Spleen (tissue), 11 donors: ENCODE measurements at regions not wholly inside any gene's neighbourhood (a gene's known extent, or its start where the extent isn't known, plus 50 kb on each side); places are given as distances from the start of the nearest gene placed in this dataset.

Experiments
- DNase-seq: peaks from one replicate; pipeline ENCODE4 v3.0.0-alpha.2; 2020
- H3K27ac ChIP-seq, 8 donors: fragments of 200-600 bp; sonication (generic) in 7 of 8; 1 replicate in 4 of 8; 2 replicates in 4 of 8; pipeline versions ENCODE4 v1.5.0 to v1.8.0; 2016 to 2021; ENCODE audit warnings: inconsistent platforms in 4 of 8, mild to moderate bottlenecking in 4 of 8, moderate library complexity in 1 of 8
- H3K27me3 ChIP-seq, 7 donors: fragments of 200-600 bp; sonication (generic) in 6 of 7; replicated peaks in 1 of 7; 1 replicate in 4 of 7; 2 replicates in 3 of 7; pipeline versions ENCODE4 v1.5.0 to v1.8.0; 2016 to 2021; ENCODE audit warnings: inconsistent platforms in 3 of 7, mild to moderate bottlenecking in 1 of 7
- H3K36me3 ChIP-seq, 6 donors: fragments of 200-600 bp; sonication (generic) in 5 of 6; 1 replicate in 4 of 6; 2 replicates in 2 of 6; pipeline versions ENCODE4 v1.5.0 to v1.8.0; 2016 to 2021; ENCODE audit warnings: inconsistent platforms in 2 of 6
- H3K4me1 ChIP-seq, 6 donors: fragments of 200-600 bp; sonication (generic) in 5 of 6; 1 replicate in 3 of 6; 2 replicates in 3 of 6; pipeline versions ENCODE4 v1.5.0 to v1.8.0; 2016 to 2021; ENCODE audit warnings: inconsistent platforms in 3 of 6
- H3K4me3 ChIP-seq, 8 donors: fragments of 200-600 bp; sonication (generic) in 7 of 8; 1 replicate in 4 of 8; 2 replicates in 4 of 8; pipeline versions ENCODE4 v1.5.0 to v1.8.0; 2016 to 2021; ENCODE audit warnings: inconsistent platforms in 4 of 8, mild to moderate bottlenecking in 4 of 8, moderate library complexity in 2 of 8
- H3K9me3 ChIP-seq, 8 donors: fragments of 200-600 bp; sonication (generic) in 7 of 8; 1 replicate in 4 of 8; 2 replicates in 4 of 8; pipeline versions ENCODE4 v1.5.0 to v1.8.0; 2016 to 2021; ENCODE audit warnings: inconsistent platforms in 4 of 8
- POLR2A ChIP-seq, 3 donors: fragments of 450-650 bp; IDR thresholded peaks; one replicate each; pipeline ENCODE4 v1.5.1; 2017; ENCODE audit warnings: antibody characterized with exemption in 3 of 3, mild to moderate bottlenecking in 1 of 3
- POLR2AphosphoS5 ChIP-seq, 3 donors: sonication (generic); formaldehyde crosslinking; IDR thresholded peaks; one replicate each; pipeline ENCODE4 v1.5.1; 2017; ENCODE audit warnings: antibody characterized with exemption in 3 of 3
- WGBS, 5 donors: extraction: QIAGEN DNeasy Blood & Tissue Kit in 3 of 5; methylation state at CpG; one replicate each; pipeline versions ENCODE4 v1.1.5 to v1.1.7; 2013 to 2018; 5-methylcytosine and 5-hydroxymethylcytosine counted together
- intact Hi-C: fragments of 100-400 bp; cut with DNase I; formaldehyde crosslinking; loops from one replicate; pipeline ENCODE4 v1.15.0; 2023; ENCODE audit warnings: low total_unique reads
- TF ChIP-seq, protein P1 (sequence below), 11 experiments: fragments of 200-600 bp in 7 of 11; fragments of 450-650 bp in 4 of 11; sonication (generic) in 4 of 11; IDR thresholded peaks in 8 of 11; conservative IDR thresholded peaks in 3 of 11; 1 replicate in 7 of 11; 2 replicates in 4 of 11; pipeline versions ENCODE4 v1.4.0 to v1.8.0; 2016 to 2021; ENCODE audit warnings: antibody characterized with exemption in 11 of 11, inconsistent platforms in 4 of 11, mild to moderate bottlenecking in 1 of 11
- donor health status: healthy with polysubstance abuse.
- donor health status: DM: no; HTN: no; CAD: no; lungs with moderate emphysema.
- donor health status: DM: no; HTN: no; CAD: no.
- donor health status: Bipolar disorder and iron deficiency.
- donor health status: healthy.
- donor health status: DM: no; HTN: no; CAD: no.
- donor health status: DM: yes; HTN: yes; CAD: no.

DNA sequence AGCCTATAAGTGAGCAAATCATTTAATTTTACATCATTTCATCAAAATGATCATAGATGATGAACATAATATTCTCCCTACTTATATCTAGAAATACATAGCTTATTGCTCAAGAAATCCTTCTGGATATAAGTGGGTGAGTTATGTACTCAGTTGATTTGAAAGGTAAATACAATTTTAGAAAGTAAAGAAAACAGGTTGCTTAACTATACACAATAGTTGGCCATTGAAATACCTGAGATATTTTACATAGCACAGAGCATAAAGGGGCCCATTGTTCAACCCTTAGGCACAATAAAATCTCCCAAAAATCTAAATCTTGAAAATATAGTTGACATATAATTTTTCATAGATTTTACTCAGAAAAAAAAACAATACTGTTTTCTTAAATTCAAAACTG, 782.0 kb upstream of the KLHL1 start:
- intact Hi-C loops: no loop called here
- Histone ChIP-seq H3K27ac (no peak overlapping the region), H3K9me3 (peaks cover 0 to 11% (median 0%) of the 10 kb centered on the region in 8 donors), H3K4me1 (no peaks in the 10 kb centered on the region), H3K27me3 (no peaks in the 10 kb centered on the region), H3K4me3 (no peak overlapping the region), H3K36me3 (no peaks in the 10 kb centered on the region)
- TF ChIP-seq, protein P1, sequence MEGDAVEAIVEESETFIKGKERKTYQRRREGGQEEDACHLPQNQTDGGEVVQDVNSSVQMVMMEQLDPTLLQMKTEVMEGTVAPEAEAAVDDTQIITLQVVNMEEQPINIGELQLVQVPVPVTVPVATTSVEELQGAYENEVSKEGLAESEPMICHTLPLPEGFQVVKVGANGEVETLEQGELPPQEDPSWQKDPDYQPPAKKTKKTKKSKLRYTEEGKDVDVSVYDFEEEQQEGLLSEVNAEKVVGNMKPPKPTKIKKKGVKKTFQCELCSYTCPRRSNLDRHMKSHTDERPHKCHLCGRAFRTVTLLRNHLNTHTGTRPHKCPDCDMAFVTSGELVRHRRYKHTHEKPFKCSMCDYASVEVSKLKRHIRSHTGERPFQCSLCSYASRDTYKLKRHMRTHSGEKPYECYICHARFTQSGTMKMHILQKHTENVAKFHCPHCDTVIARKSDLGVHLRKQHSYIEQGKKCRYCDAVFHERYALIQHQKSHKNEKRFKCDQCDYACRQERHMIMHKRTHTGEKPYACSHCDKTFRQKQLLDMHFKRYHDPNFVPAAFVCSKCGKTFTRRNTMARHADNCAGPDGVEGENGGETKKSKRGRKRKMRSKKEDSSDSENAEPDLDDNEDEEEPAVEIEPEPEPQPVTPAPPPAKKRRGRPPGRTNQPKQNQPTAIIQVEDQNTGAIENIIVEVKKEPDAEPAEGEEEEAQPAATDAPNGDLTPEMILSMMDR (IDR thresholded peaks at IDR 0.05 in 8 of 11, conservative IDR thresholded peaks at IDR 0.05 in 3 of 11): no peak
- TF ChIP-seq POLR2AphosphoS5 (IDR thresholded peaks at IDR 0.05): no peak
- no peak for TF ChIP-seq POLR2A (IDR thresholded peaks at IDR 0.05)
- no peak for DNase-seq

DNA sequence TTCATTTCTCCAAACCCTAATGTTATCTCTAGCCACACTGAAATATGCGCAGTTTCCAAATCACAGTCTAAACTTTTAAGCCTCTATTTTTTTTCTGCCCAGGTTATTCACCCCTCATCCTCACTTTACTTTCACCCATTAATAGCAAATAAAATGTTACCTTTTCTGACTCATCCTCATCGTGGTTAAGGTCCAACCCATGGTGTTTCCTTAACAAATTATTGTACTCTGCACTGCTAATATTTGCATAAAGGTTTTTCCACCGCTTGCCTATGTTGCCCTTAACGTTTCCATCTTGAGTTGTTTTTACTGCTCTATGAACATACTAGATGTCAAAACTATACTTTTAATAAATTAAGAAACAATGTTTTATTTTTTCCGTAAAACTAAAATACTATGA, 780.9 kb upstream of the KLHL1 start:
- Histone ChIP-seq H3K36me3 (no peaks in the 10 kb centered on the region), H3K4me3 (no peak overlapping the region), H3K27me3 (no peaks in the 10 kb centered on the region), H3K4me1 (no peaks in the 10 kb centered on the region), H3K27ac (no peak overlapping the region), H3K9me3 (peaks cover 0 to 18% (median 5%) of the 10 kb centered on the region in 8 donors)
- intact Hi-C loops: no loop called here
- DNase-seq: no peak
- 79 to 91% (median 85%) methylated on average over 5 of the region's 5 CpGs for WGBS, 5 donors
- TF ChIP-seq POLR2A (IDR thresholded peaks at IDR 0.05): no peak
- TF ChIP-seq, protein P1 (IDR thresholded peaks at IDR 0.05 in 8 of 11, conservative IDR thresholded peaks at IDR 0.05 in 3 of 11): no peak
- no peak for TF ChIP-seq POLR2AphosphoS5 (IDR thresholded peaks at IDR 0.05)

DNA sequence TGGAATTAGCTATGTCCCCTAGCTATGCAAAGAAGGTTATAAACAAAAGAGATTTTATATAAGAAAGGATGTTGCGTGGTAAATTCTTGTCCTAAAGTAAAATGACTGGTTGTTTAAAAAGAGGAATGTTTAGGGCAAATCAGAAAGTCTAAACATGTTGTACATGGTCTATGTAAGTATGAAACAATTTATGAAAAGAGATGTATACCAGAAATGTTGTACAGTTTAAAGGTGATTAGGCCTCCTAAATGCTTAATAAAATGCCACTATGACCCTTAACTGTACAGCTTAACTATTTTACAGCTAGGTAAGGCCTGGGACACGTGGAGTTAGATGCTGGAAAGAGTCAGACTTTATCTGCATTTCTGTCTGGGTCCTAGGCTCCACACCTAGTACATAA, 775.9 kb upstream of the KLHL1 start:
- WGBS, 5 donors: 58 to 67% (median 62%) methylated on average over 2 of the region's 2 CpGs
- TF ChIP-seq POLR2AphosphoS5 (IDR thresholded peaks at IDR 0.05): no peak
- TF ChIP-seq, protein P1 (IDR thresholded peaks at IDR 0.05 in 8 of 11, conservative IDR thresholded peaks at IDR 0.05 in 3 of 11): no peak
- no peak for TF ChIP-seq POLR2A (IDR thresholded peaks at IDR 0.05)
- Histone ChIP-seq H3K4me1 (no peaks in the 10 kb centered on the region), H3K4me3 (no peak overlapping the region), H3K27me3 (no peaks in the 10 kb centered on the region), H3K36me3 (no peaks in the 10 kb centered on the region), H3K27ac (no peak overlapping the region), H3K9me3 (peaks cover 0 to 29% (median 12%) of the 10 kb centered on the region in 8 donors)
- intact Hi-C loops: no loop called here
- DNase-seq: no peak

DNA sequence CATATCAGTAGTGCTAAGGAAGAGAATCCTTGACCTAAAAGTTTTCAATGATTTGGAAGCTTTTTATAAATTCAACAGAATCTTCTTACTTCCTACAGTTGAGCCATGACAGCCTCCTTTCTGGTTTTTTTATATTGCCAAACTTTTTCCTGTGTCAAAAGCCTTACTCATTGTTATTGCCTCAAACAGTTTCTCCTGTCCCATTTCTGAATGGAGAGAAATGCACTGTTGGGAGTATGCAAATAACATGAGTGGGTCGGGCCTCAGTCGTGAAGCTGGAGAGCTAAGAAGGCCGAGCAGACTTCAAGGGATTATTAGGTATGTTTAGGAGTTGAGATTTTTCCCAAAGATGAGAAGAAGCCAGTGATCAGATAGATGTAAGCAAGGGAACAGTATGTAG, 766.4 kb upstream of the KLHL1 start:
- no peaks in the 10 kb centered on the region for H3K36me3 ChIP-seq
- DNase-seq: no peak
- H3K4me3 ChIP-seq: no peak overlapping the region
- H3K27ac ChIP-seq: no peak overlapping the region
- H3K4me1 ChIP-seq: no peaks in the 10 kb centered on the region
- H3K27me3 ChIP-seq: no peaks in the 10 kb centered on the region
- TF ChIP-seq, protein P1 (IDR thresholded peaks at IDR 0.05 in 8 of 11, conservative IDR thresholded peaks at IDR 0.05 in 3 of 11): no peak
- TF ChIP-seq POLR2A (IDR thresholded peaks at IDR 0.05) (no peak), POLR2AphosphoS5 (IDR thresholded peaks at IDR 0.05) (no peak)
- H3K9me3 ChIP-seq: peaks cover 0 to 12% (median 0%) of the 10 kb centered on the region in 8 donors
- intact Hi-C loops: no loop called here
- WGBS, 5 donors: 23 to 43% (median 36%) methylated on average over 3 of the region's 3 CpGs
